WTC11 (cell line): ENCODE measurements at regions not wholly inside any gene's neighbourhood (a gene's known extent, or its start where the extent isn't known, plus 50 kb on each side); places are given as distances from the start of the nearest gene placed in this dataset.

Experiments
- CREB1 ChIP-seq: sonication (generic); formaldehyde crosslinking; IDR thresholded peaks from 2 replicates; pipeline ENCODE4 v1.8.0; 2023; ENCODE audit warnings: mild to moderate bottlenecking, missing genetic modification reagents
- CREM ChIP-seq: sonication (generic); formaldehyde crosslinking; IDR thresholded peaks from 2 replicates; pipeline ENCODE4 v1.8.1; 2022; ENCODE audit warnings: mild to moderate bottlenecking, missing genetic modification reagents, moderate library complexity
- CTCF ChIP-seq: fragments of 200-600 bp; IDR thresholded peaks from 2 replicates; pipeline ENCODE4 v1.8.0; 2022; ENCODE audit warnings: antibody characterized with exemption
- JAZF1 ChIP-seq: fragments of 250-450 bp; sonication (Bioruptor Pico); IDR thresholded peaks from 2 replicates; pipeline ENCODE4 v1.9.0; 2021; ENCODE audit warnings: moderate library complexity, mild to moderate bottlenecking, inconsistent platforms
- JUN ChIP-seq: sonication (generic); formaldehyde crosslinking; IDR thresholded peaks from 2 replicates; pipeline ENCODE4 v1.8.0; 2023; ENCODE audit warnings: mild to moderate bottlenecking, missing genetic modification reagents
- KAT7 ChIP-seq: sonication (generic); formaldehyde crosslinking; IDR thresholded peaks from 2 replicates; pipeline ENCODE4 v1.8.1; 2023; ENCODE audit warnings: missing genetic modification reagents, mild to moderate bottlenecking, borderline replicate concordance
- TEAD4 ChIP-seq: sonication (generic); formaldehyde crosslinking; IDR thresholded peaks from 2 replicates; pipeline ENCODE4 v1.8.0; 2022; ENCODE audit warnings: mild to moderate bottlenecking, missing genetic modification reagents
- USF1 ChIP-seq: sonication (generic); formaldehyde crosslinking; IDR thresholded peaks from 2 replicates; pipeline ENCODE4 v1.8.0; 2022; ENCODE audit warnings: mild to moderate bottlenecking, missing genetic modification reagents
- USF2 ChIP-seq: sonication (generic); formaldehyde crosslinking; IDR thresholded peaks from 2 replicates; pipeline ENCODE4 v1.8.1; 2023; ENCODE audit warnings: mild to moderate bottlenecking, missing genetic modification reagents, moderate library complexity

GRCh38 chr5:50934343-50934742, 267.9 kb downstream of the PARP8 start:
- TF ChIP-seq CREB1 (no peak), CTCF (no peak), JAZF1 (CRISPR knock-in tag) (no peak), USF1 (no peak), CREM (CRISPR knock-in tag) (no peak), TEAD4 (CRISPR knock-in tag) (no peak), USF2 (CRISPR knock-in tag) (no peak), KAT7 (CRISPR knock-in tag) (no peak), JUN (CRISPR knock-in tag) (no peak)
